ENCODE measurements at regions not wholly inside any gene's neighbourhood (a gene's known extent, or its start where the extent isn't known, plus 50 kb on each side); places are given as distances from the start of the nearest gene placed in this dataset.
A peak's percentile ranks its signal among the peaks of the same experiment; 100 is the strongest.
"Not testable (repeated sequence)": the region's sequence is repeated elsewhere in the genome, so short reads cannot be mapped to it uniquely, and the experiment has no call there.

GRCh38 chr9:62952840-62953239 lies 1763.0 kb downstream of the SPATA31A7 start:
- ATAC-seq (replicated peaks in 1 of 4), result peak in 1 of 4 experiments; percentile 23
- H3K27ac Mint-ChIP-seq; H3K36me3 Mint-ChIP-seq; H3K4me1 Mint-ChIP-seq; H3K4me3 ChIP-seq (ENCODE audit: control insufficient read depth in 1 of 2, extremely low read depth in 1 of 2, low read length in 1 of 2); DNase-seq; H3K9me3 ChIP-seq; CTCF ChIA-PET; H3K36me3 ChIP-seq (ENCODE audit: control insufficient read depth in 2 of 2, extremely low read depth in 1 of 2, insufficient read depth in 1 of 2, low read length in 1 of 2); H3K9me3 Mint-ChIP-seq; H3K27me3 ChIP-seq (replicated peaks in 1 of 2; ENCODE audit: control insufficient read depth in 2 of 2, extremely low read depth in 1 of 2, insufficient read depth in 2 of 2, low read length in 1 of 2); H3K4me3 Mint-ChIP-seq; POLR2A ChIA-PET; H3K4me1 ChIP-seq (ENCODE audit: control insufficient read depth in 1 of 2, extremely low read depth in 1 of 2, insufficient read depth in 2 of 2, low read length in 2 of 2); H3K27ac ChIP-seq (ENCODE audit: low read length); H3K27me3 Mint-ChIP-seq: not testable (repeated sequence)
- WGBS (ENCODE audit: insufficient coverage), result no CpG with 5 or more reads among the region's 2 CpGs

Measured in T-cell (primary cell).